GM19023 (cell line): ENCODE measurements at regions not wholly inside any gene's neighbourhood (a gene's known extent, or its start where the extent isn't known, plus 50 kb on each side); places are given as distances from the start of the nearest gene placed in this dataset.

Source experiments
- ATAC-seq: cut with Tn5 transposase; IDR thresholded peaks from one replicate; pipeline ENCODE4 v1.9.1; 2021; ENCODE audit warnings: mild to moderate bottlenecking, moderate library complexity; ENCODE audit not compliant: unreplicated experiment

DNA sequence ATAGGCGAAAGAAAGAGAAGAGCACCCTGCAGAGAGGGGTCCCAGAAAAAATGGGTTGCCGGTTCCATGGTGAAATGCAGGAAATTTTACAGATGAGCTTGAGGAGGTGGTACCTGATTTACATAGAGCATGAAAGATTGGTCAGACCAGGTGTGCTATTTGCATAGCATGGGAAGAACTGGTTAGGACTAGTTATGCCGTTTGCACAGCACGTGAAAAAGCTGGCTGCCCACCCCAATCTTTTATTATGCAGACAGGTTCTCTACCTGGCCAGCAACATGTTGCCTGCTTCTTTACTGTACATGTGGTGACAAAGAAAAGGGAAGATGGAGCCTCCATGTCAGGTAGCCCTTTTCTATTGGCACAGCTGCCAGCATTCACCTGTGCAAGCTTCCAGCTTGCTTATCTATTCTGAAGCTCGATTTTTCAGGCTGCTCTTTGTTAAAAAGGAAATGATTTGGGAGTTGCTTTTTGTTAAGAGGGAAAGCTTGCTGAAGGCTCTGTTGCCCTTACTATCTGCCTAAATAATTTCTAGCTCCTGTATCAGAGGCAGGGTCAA, 62.9 kb upstream of the ELK3 start:
- ATAC-seq = no peak

DNA sequence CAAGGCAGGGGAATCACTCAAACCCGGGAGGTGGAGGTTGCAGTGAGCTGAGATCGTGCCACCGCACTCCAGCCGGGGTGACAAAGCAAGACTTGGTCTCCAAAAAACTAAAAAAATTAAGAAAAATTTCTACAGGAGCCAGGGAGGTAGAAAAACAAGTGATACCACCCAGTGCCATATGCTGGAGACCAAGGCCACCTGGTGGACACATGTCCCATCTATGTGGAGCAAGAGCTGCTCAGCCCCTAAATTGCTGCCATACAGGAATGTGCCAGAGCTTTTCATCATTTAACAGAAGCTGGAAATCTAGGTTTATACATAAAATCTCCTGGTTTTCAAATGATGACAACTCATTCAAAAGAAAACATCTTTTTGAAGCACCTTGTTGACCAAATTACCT, 61.4 kb upstream of the ELK3 start:
- no peak for ATAC-seq

DNA sequence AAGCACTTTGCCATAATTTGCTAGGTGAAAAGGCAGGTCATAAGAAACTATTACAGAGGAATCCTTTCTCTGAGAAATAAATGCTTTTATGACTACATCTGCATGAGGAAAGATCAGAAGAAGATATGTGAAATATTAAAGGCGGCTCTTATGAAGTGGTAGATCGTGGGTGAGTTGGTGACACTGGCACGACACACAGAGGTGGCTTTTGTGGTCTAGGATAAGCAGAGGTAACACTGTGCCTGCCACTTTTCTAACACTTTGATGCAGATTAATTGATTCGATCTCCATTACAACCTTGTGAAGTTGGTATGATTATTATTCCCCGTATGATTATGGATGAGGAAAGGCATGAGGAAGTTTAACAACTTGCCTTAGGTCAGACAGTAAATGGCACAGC, 60.0 kb upstream of the ELK3 start:
- ATAC-seq = no peak

DNA sequence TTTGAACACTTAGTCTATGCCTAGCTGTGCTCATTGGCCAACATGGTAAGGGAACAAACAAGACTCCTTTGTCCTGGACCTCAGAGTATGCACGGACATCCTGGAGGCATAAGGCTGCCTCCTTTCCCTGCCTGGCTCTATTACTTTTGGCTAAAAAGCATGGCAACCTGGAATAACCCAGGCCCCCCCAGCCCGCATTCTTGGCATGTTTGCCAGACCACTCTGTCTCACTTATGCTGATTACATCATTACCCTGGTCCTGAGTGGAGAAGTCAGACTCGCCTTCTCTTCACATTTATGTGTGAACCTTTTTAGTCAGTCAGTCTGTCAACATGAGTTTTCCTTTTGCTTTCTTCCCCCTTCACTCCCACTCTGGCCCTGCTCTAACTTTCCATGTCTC, 58.0 kb upstream of the ELK3 start:
- ATAC-seq = no peak

DNA sequence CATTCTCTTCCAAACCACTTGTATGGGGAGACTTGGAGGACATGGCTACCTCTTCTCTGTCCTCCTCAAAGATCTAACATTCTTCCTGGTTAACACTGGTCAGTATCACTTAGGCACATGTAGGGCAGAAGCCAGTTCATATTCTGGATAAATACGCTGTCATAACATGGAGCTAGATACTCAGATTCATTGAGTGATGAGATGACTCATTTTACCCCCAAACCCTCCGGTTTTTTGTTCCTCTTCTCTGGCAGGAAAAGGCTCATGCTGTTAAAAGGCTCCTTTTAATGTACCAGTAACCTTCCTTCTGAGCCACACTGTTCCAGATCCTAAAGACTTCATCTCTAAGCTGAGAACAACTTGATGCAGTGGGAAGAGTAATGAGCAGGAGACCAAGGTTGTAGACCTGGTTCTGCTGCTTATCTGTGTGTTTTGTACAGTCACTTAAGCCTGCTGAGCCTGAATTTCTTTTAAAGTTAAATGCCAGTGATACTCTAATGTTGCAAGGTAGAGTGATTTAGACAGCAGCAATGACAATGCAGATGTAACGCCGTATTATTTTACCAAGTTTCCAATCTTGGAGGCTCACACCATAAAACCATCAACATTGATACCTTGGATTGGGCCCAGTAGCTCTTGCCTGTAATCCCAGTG, 57.3 kb upstream of the ELK3 start:
- ATAC-seq = no peak

DNA sequence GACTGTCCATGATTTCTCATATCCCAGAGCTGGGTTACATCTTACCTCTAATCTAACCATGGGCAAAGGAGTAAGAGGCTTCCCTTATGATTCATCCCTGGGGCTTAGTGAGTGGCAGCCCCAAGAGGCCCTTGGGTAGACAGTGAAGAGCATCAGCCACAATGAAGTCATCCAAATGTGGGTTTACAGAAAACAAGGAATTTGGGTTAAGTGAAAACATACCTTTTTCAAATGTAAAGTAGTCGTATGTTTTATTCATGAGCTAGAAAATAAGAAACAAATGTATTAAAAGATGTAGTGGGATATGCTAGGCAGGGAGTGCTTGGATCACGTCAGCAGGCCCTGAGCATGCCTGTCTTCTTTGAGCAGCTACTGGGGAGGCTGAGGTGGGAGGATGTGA, 54.0 kb upstream of the ELK3 start:
- no peak for ATAC-seq

DNA sequence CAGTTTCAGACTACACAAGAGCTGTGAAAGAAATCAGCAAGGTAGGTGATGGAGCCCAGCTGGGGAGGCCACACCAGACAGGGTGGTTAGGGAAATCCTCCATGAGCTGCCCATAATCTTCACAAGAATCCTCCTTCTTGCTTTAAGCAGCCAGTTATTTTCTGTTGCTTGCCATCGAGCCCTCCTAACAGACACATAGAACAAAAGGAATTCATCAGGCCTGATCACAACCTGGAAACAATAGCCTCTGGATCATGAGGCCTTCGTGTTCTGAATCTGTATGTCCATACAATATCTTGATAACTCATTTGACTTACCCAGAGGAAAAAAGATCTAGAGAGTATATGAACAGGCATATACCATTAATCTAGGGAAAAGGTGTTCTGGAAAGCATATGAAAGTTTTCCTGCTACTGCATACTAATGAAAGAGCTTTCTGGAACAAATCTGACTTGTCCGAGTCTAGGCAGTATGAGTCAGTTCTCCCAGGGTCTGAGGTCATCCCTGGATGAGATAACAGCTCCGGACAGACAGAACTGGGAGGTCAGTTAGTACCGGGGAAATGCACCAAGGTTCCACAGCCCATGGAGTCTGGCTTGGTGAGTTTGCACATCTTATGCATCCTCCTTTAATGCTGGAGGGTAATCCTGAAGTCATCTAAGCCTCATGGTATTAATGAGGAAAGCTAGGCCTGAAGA, 52.8 kb upstream of the ELK3 start:
- ATAC-seq = no peak

DNA sequence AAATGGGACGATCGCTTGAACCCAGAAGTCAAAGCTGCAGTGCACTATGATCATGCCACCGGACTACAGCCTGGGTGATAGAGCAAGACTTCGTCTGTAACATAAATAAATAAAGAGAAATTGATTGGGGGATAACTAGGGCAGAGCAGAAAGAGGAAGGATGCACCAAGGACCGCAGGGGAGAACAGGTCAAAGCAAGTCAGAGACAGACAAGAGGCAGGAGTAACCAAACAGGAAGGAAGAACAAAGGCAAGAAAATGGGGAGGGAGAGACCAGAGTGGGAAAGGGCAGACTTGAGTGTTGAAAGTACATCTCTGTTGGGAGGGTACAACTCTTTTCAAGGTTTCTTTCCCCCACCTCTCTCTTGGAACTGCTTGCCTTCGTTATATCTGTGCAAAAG, 50.8 kb upstream of the ELK3 start:
- no peak for ATAC-seq

DNA sequence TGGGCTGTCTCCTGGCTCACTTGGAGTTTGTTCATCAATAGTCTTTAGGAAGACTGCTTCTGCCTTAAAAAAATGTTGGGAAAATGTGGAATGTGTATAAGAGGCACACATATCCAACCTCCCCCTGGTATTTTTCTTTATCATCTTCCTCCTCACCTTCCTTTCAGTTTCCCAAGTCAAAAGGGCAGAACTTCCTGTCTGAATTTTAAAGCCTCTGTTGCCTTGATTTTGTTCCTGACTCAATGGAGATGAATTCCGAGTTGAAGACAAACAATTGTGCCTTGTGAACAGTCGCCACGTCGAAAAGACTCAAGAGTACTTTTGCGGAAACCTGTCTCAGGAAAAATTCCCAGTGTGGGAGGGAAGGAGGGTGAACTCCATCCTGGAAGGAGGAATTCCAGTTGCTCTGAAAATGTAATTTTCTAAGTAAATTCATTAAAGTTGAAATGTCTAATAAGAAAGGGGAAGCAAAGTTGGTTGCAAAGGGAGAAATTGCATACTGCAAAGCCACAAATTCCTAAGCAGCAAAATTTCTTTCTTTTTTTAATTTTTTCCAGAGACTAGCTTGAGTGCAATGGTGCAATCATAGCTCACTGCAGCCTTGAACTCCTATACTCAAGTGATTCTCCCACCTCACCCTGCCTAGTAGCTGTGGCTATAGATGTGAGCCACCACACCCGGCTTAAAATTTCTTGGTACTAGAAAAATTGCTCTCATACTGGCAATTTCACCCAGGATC, 50.2 kb upstream of the ELK3 start:
- ATAC-seq = no peak
